Fibroblast of mammary gland (primary cell): ENCODE measurements at regions not wholly inside any gene's neighbourhood (a gene's known extent, or its start where the extent isn't known, plus 50 kb on each side); places are given as distances from the start of the nearest gene placed in this dataset.

ENCODE experiments used
- DNase-seq: peaks from one replicate; pipeline ENCODE4 v3.0.0-alpha.2; 2010; ENCODE audit warnings: low read depth
- H3K4me3 ChIP-seq: 2 replicates; pipeline ENCODE4 v1.5.1; 2011; ENCODE audit warnings: low read depth, mild to moderate bottlenecking, low read length, moderate library complexity; ENCODE audit not compliant: control insufficient read depth
- TF ChIP-seq, protein P1 (sequence below): conservative IDR thresholded peaks from 2 replicates; pipeline ENCODE4 v1.5.1; 2011; ENCODE audit warnings: low read depth, low read length, inconsistent platforms; ENCODE audit not compliant: control insufficient read depth, insufficient read depth

DNA sequence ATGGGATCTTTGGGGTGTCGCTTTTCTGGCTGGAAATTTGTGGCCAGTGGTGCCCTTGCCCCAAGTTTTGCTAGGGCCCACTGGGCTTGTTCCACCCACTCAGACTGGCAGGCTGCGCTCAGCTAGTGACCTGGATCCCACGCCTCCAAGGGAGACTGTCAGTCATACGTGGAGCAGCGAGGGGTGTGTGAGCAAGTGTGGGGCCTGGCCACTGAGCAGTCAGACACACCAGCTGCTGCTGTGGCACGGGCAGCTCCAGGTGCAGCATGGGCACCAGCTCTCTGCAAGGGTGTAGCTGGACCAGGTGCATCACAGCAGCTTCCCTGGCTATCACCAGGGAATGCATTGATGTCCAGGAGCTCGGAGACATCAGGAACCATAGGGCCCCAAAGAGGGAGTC is 327.0 kb downstream of the NR4A2 start:
- H3K4me3 ChIP-seq, result no peak overlapping the region
- no peak for DNase-seq
- TF ChIP-seq, protein P1, sequence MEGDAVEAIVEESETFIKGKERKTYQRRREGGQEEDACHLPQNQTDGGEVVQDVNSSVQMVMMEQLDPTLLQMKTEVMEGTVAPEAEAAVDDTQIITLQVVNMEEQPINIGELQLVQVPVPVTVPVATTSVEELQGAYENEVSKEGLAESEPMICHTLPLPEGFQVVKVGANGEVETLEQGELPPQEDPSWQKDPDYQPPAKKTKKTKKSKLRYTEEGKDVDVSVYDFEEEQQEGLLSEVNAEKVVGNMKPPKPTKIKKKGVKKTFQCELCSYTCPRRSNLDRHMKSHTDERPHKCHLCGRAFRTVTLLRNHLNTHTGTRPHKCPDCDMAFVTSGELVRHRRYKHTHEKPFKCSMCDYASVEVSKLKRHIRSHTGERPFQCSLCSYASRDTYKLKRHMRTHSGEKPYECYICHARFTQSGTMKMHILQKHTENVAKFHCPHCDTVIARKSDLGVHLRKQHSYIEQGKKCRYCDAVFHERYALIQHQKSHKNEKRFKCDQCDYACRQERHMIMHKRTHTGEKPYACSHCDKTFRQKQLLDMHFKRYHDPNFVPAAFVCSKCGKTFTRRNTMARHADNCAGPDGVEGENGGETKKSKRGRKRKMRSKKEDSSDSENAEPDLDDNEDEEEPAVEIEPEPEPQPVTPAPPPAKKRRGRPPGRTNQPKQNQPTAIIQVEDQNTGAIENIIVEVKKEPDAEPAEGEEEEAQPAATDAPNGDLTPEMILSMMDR, result no peak

DNA sequence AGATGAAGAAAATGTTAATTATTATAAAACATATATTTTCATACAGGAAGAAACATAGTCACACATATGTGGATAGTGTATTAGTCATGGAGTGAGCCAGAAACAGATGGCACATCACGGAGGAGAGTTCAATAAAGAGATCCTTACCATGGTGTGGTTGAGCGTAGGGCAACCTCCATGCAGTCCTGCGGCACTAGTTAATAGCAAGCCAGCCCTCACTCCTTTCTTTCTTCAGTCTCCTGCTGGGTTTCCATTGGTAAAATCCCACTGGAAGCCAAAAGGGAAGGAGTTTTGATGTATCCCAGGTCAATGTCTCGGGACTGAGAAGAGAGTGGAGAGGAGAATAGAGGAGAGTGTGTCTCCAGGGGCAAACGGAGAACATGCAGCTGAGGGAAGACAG is 328.1 kb downstream of the NR4A2 start:
- TF ChIP-seq, protein P1, result no peak
- no peak overlapping the region for H3K4me3 ChIP-seq
- DNase-seq, result no peak

DNA sequence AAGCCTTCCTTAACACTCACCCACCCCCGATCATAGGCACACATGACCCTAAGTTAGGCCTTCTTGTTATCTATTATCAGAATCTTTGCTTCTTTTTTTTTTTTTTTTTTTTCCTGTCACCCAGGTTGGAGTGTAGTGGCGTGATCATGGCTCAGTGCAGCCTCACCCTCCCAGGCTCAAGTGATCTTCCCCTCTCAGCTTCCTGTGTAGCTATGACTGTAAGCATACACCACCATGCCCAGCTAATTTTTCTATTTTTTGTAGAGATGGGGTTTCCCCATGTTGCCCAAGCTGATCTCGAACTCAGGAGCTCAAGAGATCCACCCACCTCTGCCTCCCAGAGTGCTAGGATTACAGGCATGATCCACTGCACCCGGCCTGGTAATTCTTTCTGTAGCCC is 328.7 kb downstream of the NR4A2 start:
- TF ChIP-seq, protein P1, result no peak
- H3K4me3 ChIP-seq, result no peak overlapping the region
- DNase-seq, result no peak

DNA sequence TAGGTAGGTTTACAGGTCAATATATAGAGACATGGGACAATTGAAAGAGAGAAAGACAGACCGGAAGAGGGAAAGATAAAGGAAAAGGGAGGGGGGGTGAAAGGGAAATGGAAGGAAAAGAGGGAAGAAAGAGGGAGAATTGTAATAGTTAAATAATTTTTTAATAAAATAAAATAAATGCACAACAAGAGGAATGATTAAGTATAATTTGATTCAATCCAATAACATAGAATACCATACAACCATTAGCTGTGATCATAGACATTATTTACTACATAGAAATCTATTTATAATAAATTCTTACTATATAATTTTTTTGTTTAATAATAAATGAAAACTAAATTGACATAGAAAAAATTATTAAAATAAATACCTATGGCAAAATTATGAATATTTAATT is 330.7 kb downstream of the NR4A2 start:
- H3K4me3 ChIP-seq, result no peak overlapping the region
- no peak for DNase-seq
- TF ChIP-seq, protein P1, result no peak

DNA sequence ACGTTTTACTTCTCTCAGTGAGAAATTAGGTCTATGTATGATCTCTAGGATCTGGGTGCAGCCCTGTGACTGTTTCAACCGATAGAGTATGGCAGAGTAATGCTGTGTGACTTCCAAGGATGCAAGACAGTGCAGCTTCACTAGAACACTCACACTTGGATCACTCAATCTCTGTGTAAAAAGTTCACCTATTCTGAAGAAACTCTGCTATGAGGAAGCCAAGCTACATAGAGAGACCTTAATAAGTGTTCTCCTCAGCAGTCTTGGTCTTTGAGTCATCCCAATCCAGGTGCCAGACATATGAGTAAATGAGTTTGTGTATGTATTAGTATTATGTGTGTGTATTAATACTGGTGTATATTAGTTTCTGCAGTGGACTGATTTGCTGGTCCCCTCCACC is 335.0 kb downstream of the NR4A2 start:
- DNase-seq, result no peak
- TF ChIP-seq, protein P1, result no peak
- no peak overlapping the region for H3K4me3 ChIP-seq

DNA sequence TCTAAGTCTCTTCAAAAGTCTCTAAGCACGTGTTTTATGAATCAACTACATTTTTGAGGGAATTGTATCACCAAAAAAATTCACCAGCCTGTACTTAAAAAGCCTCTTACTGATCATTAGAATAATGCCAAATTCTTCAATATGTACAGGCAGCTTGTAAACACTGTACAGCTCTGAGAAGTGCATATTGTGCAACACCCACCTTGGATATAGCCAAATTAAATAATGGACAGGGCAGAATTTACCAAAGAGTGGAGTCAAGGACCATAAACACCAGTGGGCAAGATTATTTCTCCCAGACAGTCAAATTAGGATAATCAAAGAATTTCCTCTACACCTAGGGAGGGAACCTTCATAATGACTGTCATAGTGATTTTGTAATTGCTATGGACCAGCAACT is 338.2 kb downstream of the NR4A2 start:
- TF ChIP-seq, protein P1, result no peak
- no peak overlapping the region for H3K4me3 ChIP-seq
- DNase-seq, result no peak

DNA sequence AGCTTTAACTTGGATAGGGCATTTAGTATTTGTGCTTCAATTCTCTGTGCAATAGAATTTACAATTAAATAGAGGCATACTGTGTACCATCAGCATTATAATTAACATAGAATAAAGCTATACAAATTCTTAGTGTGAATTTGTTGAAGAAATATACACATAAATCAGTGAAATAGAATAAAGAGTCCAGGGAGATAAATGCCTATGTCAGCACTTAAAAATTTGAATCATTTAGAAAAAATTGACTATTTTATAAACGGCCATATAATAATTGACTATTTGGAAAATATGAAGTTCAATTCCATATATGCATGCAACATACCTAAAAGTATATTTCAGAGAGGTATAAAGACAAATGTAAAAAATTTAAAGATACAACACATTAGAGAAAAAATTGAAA is 348.7 kb downstream of the NR4A2 start:
- TF ChIP-seq, protein P1, result no peak
- no peak for DNase-seq

More for the DNA sequence above, 348.7 kb downstream of the NR4A2 start:
- no peak overlapping the region for H3K4me3 ChIP-seq
